ENCODE measurements at regions not wholly inside any gene's neighbourhood (a gene's known extent, or its start where the extent isn't known, plus 50 kb on each side); places are given as distances from the start of the nearest gene placed in this dataset.
A peak's percentile ranks its signal among the peaks of the same experiment; 100 is the strongest.

GRCh38 chrY:12643693-12644348, 57.2 kb upstream of the USP9Y start:
- Histone ChIP-seq H3K4me1 (peaks cover 0 to 13% (median 0%) of the 10 kb centered on the region in 3 donors), H3K27me3 (no peaks in the 10 kb centered on the region), H3K9me3 (no peaks in the 10 kb centered on the region), H3K36me3 (no peaks in the 10 kb centered on the region), H3K4me3 (no peak overlapping the region), H3K27ac (peak overlapping the region in 2 of 4 donors; percentile 25 to 34)
- no peak for DNase-seq
- intact Hi-C loops (cut with DNase I), result no loop called here
- whole genome bisulfite sequencing, 2 donors, result 41% methylated on average over 4 of the region's 5 CpGs; no CpG with 5 or more reads in 1 of the 2 donors
- no peak for TF ChIP-seq POLR2A (IDR thresholded peaks at IDR 0.05)
- TF ChIP-seq, protein P1, sequence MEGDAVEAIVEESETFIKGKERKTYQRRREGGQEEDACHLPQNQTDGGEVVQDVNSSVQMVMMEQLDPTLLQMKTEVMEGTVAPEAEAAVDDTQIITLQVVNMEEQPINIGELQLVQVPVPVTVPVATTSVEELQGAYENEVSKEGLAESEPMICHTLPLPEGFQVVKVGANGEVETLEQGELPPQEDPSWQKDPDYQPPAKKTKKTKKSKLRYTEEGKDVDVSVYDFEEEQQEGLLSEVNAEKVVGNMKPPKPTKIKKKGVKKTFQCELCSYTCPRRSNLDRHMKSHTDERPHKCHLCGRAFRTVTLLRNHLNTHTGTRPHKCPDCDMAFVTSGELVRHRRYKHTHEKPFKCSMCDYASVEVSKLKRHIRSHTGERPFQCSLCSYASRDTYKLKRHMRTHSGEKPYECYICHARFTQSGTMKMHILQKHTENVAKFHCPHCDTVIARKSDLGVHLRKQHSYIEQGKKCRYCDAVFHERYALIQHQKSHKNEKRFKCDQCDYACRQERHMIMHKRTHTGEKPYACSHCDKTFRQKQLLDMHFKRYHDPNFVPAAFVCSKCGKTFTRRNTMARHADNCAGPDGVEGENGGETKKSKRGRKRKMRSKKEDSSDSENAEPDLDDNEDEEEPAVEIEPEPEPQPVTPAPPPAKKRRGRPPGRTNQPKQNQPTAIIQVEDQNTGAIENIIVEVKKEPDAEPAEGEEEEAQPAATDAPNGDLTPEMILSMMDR (IDR thresholded peaks at IDR 0.05), result no peak

DNA sequence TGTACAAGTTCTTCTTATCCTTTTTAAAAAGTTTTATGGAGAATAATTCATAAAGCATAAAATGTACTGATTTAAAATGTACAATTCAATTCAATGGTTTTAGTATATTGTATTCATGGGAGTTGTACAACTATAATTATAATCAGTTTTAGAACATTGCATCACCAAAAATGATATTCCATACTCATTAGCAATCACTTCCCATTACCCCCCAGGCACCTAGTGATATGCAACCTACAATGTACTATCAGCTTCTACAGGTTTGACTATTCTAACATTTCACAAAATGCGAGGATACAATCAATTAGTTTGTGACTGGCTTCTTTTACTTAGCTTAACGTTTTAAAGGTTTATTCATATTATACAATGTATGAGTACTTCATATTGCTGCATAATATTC, 49.9 kb upstream of the USP9Y start:
- intact Hi-C loops (cut with DNase I), result no loop called here
- no peak for TF ChIP-seq POLR2A (IDR thresholded peaks at IDR 0.05)
- H3K9me3 ChIP-seq, result no peaks in the 10 kb centered on the region
- H3K27ac ChIP-seq, result peak overlapping the region in 1 of 4 donors; percentile 3
- no peaks in the 10 kb centered on the region for H3K4me1 ChIP-seq
- no peak overlapping the region for H3K4me3 ChIP-seq
- H3K36me3 ChIP-seq, result no peaks in the 10 kb centered on the region
- 72% methylated on average over 2 of the region's 2 CpGs; no CpG with 5 or more reads in 1 of the 2 donors for WGBS, 2 donors
- DNase-seq, result no peak
- no peaks in the 10 kb centered on the region for H3K27me3 ChIP-seq

Small RNA genes in the stretch of these regions (small RNA-seq; reads per million reads assigned to genes)
- gene RN7SL702P, result 0 reads per million in 4 donors
